GM12878 (cell line): ENCODE measurements at regions not wholly inside any gene's neighbourhood (a gene's known extent, or its start where the extent isn't known, plus 50 kb on each side); places are given as distances from the start of the nearest gene placed in this dataset.

ENCODE experiments used
- BRCA1 ChIP-seq: IDR thresholded peaks from 2 replicates; pipeline ENCODE4 v1.6.1; 2011; ENCODE audit warnings: low read depth, low read length, improper control_type of control experiment
- CHD4 ChIP-seq: fragments of 200-600 bp; sonication (generic); IDR thresholded peaks from 2 replicates; pipeline ENCODE4 v1.6.1; 2016; ENCODE audit warnings: mild to moderate bottlenecking
- CTCF ChIP-seq, 3 experiments: IDR thresholded peaks in 2 of 3; conservative IDR thresholded peaks in 1 of 3; 2 replicates each; pipeline ENCODE4 v1.5.1; 2011; ENCODE audit warnings: low read depth in 3 of 3, low read length in 3 of 3, mild to moderate bottlenecking in 3 of 3, control low read depth in 2 of 3, moderate library complexity in 2 of 3, inconsistent platforms in 1 of 3, mixed read lengths in 1 of 3; ENCODE audit not compliant: control insufficient read depth in 2 of 3, insufficient read depth in 1 of 3; ENCODE audit errors: extremely low read depth in 1 of 3
- CUX1 ChIP-seq: IDR thresholded peaks from 2 replicates; pipeline ENCODE4 v1.6.1; 2012; ENCODE audit warnings: improper control_type of control experiment, low read depth, low read length; ENCODE audit not compliant: insufficient replicate concordance
- EP300 ChIP-seq, 2 experiments: fragments of 150-350 bp in 1 of 2; IDR thresholded peaks; 2 replicates each; pipeline ENCODE4 v1.6.1; 2011 to 2012; ENCODE audit warnings: low read depth in 2 of 2, low read length in 2 of 2, borderline replicate concordance in 1 of 2, improper control_type of control experiment in 1 of 2, inconsistent platforms in 1 of 2; ENCODE audit not compliant: control insufficient read depth in 1 of 2
- HCFC1 ChIP-seq: fragments of 150-350 bp; IDR thresholded peaks from 2 replicates; pipeline ENCODE4 v1.6.1; 2014; ENCODE audit warnings: low read length
- IRF3 ChIP-seq: fragments of 450-650 bp; IDR thresholded peaks from 2 replicates; pipeline ENCODE4 v1.6.1; 2014; ENCODE audit warnings: mild to moderate bottlenecking
- NFXL1 ChIP-seq: fragments of 450-650 bp; IDR thresholded peaks from 2 replicates; pipeline ENCODE4 v1.6.1; 2017; ENCODE audit warnings: antibody characterized with exemption, mild to moderate bottlenecking, borderline replicate concordance
- POLR2AphosphoS5 ChIP-seq: IDR thresholded peaks from 2 replicates; pipeline ENCODE4 v1.6.1; 2011; ENCODE audit warnings: mild to moderate bottlenecking, low read length, inconsistent platforms
- REST ChIP-seq: IDR thresholded peaks from 2 replicates; pipeline ENCODE4 v1.6.1; 2012; ENCODE audit warnings: mild to moderate bottlenecking, low read depth, low read length
- SIX5 ChIP-seq: IDR thresholded peaks from 2 replicates; pipeline ENCODE4 v1.6.1; 2011; ENCODE audit warnings: mild to moderate bottlenecking, low read depth, low read length, moderate library complexity; ENCODE audit not compliant: severe bottlenecking
- WRNIP1 ChIP-seq: IDR thresholded peaks from 2 replicates; pipeline ENCODE4 v1.6.1; 2011; ENCODE audit warnings: low read depth, low read length, improper control_type of control experiment, borderline replicate concordance
- YY1 ChIP-seq: IDR thresholded peaks from 2 replicates; pipeline ENCODE4 v1.6.1; 2011; ENCODE audit warnings: low read depth, mild to moderate bottlenecking, low read length
- ZNF274 ChIP-seq: IDR thresholded peaks from one replicate; pipeline ENCODE4 v1.8.0; 2011; ENCODE audit not compliant: insufficient read length, insufficient read depth

- no peak for TF ChIP-seq CHD4
- no peak for TF ChIP-seq REST
- TF ChIP-seq CUX1: no peak
- TF ChIP-seq HCFC1: no peak
- TF ChIP-seq EP300 (IDR thresholded peaks at IDR 0.05; ENCODE audit: borderline replicate concordance in 1 of 2, control insufficient read depth in 1 of 2, low read depth in 2 of 2, low read length in 2 of 2): no peak
- TF ChIP-seq IRF3: no peak
- 0 out of 6 replicates have a peak, but pooled peaks of 1 of the 3 experiments have one; percentile 7 for TF ChIP-seq CTCF (IDR thresholded peaks at IDR 0.05 in 2 of 3, conservative IDR thresholded peaks at IDR 0.05 in 1 of 3; ENCODE audit: control insufficient read depth in 2 of 3, extremely low read depth in 1 of 3, insufficient read depth in 1 of 3, low read depth in 3 of 3, low read length in 3 of 3)
- TF ChIP-seq POLR2AphosphoS5: no peak
- no peak for TF ChIP-seq SIX5
- no peak for TF ChIP-seq BRCA1
- no peak for TF ChIP-seq NFXL1
- TF ChIP-seq YY1: no peak
- no peak for TF ChIP-seq WRNIP1
- TF ChIP-seq ZNF274: no peak
Measured at GRCh38 chr2:129627437-129627836, 352.0 kb upstream of the RAB6C start.
